ENCODE measurements at regions not wholly inside any gene's neighbourhood (a gene's known extent, or its start where the extent isn't known, plus 50 kb on each side); places are given as distances from the start of the nearest gene placed in this dataset.

DNA sequence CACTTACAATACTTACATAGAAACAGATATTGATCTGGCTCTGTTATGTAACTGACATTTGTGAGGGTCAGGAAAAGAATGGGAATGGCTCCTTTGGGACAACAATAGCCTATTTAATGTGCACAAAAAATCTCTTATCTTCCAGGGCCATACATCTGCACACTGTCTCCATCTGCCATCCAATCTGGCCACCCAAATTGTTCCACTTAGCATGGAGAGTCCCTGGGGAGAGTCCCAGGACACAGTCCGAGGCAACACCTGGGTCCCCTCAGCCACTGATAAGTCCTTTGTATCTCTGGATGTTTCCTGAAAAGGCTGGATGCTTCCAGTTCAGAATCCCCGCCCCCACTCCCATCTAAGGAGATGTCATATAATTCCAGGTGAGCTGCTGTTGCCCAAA, 274.2 kb upstream of the NCKAP5 start:
- H3K9me3 ChIP-seq (ENCODE audit: low read length) = no peaks in the 10 kb centered on the region
- no peak overlapping the region for H3K4me2 ChIP-seq (ENCODE audit: low read length)
- no peaks in the 10 kb centered on the region for H3K9me2 ChIP-seq (ENCODE audit: insufficient read depth, low read length)
- H3K36me3 ChIP-seq (ENCODE audit: insufficient read depth, low read length) = no peaks in the 10 kb centered on the region
- H3K27ac ChIP-seq (ENCODE audit: low read length) = no peak overlapping the region
- H2AFZ ChIP-seq (ENCODE audit: low read depth, low read length) = no peak overlapping the region
- no peaks in the 10 kb centered on the region for H3F3A ChIP-seq (ENCODE audit: insufficient read depth, low read length, poor library complexity, severe bottlenecking)
- TF ChIP-seq, protein P1, sequence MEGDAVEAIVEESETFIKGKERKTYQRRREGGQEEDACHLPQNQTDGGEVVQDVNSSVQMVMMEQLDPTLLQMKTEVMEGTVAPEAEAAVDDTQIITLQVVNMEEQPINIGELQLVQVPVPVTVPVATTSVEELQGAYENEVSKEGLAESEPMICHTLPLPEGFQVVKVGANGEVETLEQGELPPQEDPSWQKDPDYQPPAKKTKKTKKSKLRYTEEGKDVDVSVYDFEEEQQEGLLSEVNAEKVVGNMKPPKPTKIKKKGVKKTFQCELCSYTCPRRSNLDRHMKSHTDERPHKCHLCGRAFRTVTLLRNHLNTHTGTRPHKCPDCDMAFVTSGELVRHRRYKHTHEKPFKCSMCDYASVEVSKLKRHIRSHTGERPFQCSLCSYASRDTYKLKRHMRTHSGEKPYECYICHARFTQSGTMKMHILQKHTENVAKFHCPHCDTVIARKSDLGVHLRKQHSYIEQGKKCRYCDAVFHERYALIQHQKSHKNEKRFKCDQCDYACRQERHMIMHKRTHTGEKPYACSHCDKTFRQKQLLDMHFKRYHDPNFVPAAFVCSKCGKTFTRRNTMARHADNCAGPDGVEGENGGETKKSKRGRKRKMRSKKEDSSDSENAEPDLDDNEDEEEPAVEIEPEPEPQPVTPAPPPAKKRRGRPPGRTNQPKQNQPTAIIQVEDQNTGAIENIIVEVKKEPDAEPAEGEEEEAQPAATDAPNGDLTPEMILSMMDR (IDR thresholded peaks at IDR 0.05; ENCODE audit: poor library complexity, severe bottlenecking) = no peak
- no peak for TF ChIP-seq MXI1 (conservative IDR thresholded peaks at IDR 0.05; ENCODE audit: poor library complexity, severe bottlenecking)
- no peak for TF ChIP-seq SMC3 (conservative IDR thresholded peaks at IDR 0.05; ENCODE audit: poor library complexity)
- TF ChIP-seq RAD21 (conservative IDR thresholded peaks at IDR 0.05) = no peak
- no peak for TF ChIP-seq POLR2AphosphoS5 (IDR thresholded peaks at IDR 0.05)
- no peak for TF ChIP-seq EP300 (conservative IDR thresholded peaks at IDR 0.05; ENCODE audit: poor library complexity, severe bottlenecking)
- TF ChIP-seq TAF1 (IDR thresholded peaks at IDR 0.05; ENCODE audit: low read depth) = no peak
- TF ChIP-seq, protein P2, sequence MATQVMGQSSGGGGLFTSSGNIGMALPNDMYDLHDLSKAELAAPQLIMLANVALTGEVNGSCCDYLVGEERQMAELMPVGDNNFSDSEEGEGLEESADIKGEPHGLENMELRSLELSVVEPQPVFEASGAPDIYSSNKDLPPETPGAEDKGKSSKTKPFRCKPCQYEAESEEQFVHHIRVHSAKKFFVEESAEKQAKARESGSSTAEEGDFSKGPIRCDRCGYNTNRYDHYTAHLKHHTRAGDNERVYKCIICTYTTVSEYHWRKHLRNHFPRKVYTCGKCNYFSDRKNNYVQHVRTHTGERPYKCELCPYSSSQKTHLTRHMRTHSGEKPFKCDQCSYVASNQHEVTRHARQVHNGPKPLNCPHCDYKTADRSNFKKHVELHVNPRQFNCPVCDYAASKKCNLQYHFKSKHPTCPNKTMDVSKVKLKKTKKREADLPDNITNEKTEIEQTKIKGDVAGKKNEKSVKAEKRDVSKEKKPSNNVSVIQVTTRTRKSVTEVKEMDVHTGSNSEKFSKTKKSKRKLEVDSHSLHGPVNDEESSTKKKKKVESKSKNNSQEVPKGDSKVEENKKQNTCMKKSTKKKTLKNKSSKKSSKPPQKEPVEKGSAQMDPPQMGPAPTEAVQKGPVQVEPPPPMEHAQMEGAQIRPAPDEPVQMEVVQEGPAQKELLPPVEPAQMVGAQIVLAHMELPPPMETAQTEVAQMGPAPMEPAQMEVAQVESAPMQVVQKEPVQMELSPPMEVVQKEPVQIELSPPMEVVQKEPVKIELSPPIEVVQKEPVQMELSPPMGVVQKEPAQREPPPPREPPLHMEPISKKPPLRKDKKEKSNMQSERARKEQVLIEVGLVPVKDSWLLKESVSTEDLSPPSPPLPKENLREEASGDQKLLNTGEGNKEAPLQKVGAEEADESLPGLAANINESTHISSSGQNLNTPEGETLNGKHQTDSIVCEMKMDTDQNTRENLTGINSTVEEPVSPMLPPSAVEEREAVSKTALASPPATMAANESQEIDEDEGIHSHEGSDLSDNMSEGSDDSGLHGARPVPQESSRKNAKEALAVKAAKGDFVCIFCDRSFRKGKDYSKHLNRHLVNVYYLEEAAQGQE (IDR thresholded peaks at IDR 0.05; ENCODE audit: borderline replicate concordance) = no peak
- no peak for TF ChIP-seq EZH2 (IDR thresholded peaks at IDR 0.05; ENCODE audit: borderline replicate concordance, insufficient read depth, low read length, poor library complexity, severe bottlenecking)
- no peaks in the 10 kb centered on the region for H4K20me1 ChIP-seq (ENCODE audit: insufficient read depth)
- H3K9ac ChIP-seq (ENCODE audit: low read length) = no peak overlapping the region
- H3K79me2 ChIP-seq (replicated peaks; ENCODE audit: insufficient read depth, low read length) = no peaks in the 10 kb centered on the region
- H3K27me3 ChIP-seq (ENCODE audit: insufficient read depth, low read depth, low read length) = no peaks in the 10 kb centered on the region
- H3K4me3 ChIP-seq (ENCODE audit: low read length) = no peak overlapping the region

DNA sequence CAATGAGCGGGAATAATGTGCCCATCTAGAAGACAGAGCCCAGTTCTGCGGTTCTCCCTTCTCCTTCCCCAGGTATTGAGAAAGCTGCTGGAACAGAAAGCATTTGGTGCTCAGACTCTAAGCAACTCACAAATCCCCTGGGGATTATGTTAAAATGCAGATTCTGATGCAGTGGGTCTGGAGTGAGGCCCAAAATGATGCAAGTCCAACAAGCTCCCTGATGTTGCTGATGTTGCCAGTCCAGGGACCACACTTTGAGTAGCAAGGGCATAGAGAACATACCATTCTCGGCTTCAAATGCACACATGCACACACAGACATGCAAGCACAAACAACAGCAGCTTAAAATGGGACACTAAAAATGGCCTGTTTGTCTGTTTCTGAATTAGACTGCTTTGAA, 274.8 kb upstream of the NCKAP5 start:
- H2AFZ ChIP-seq (ENCODE audit: low read depth, low read length) = no peak overlapping the region
- no peaks in the 10 kb centered on the region for H3K79me2 ChIP-seq (replicated peaks; ENCODE audit: insufficient read depth, low read length)
- no peaks in the 10 kb centered on the region for H3K9me3 ChIP-seq (ENCODE audit: low read length)
- no peaks in the 10 kb centered on the region for H3K9me2 ChIP-seq (ENCODE audit: insufficient read depth, low read length)
- no peak overlapping the region for H3K4me2 ChIP-seq (ENCODE audit: low read length)
- no peaks in the 10 kb centered on the region for H3K36me3 ChIP-seq (ENCODE audit: insufficient read depth, low read length)
- no peak overlapping the region for H3K27ac ChIP-seq (ENCODE audit: low read length)
- no peaks in the 10 kb centered on the region for H4K20me1 ChIP-seq (ENCODE audit: insufficient read depth)
- H3K9ac ChIP-seq (ENCODE audit: low read length) = no peak overlapping the region
- H3F3A ChIP-seq (ENCODE audit: insufficient read depth, low read length, poor library complexity, severe bottlenecking) = no peaks in the 10 kb centered on the region
- TF ChIP-seq MXI1 (conservative IDR thresholded peaks at IDR 0.05; ENCODE audit: poor library complexity, severe bottlenecking) (no peak), POLR2AphosphoS5 (IDR thresholded peaks at IDR 0.05) (no peak), EZH2 (IDR thresholded peaks at IDR 0.05; ENCODE audit: borderline replicate concordance, insufficient read depth, low read length, poor library complexity, severe bottlenecking) (no peak), RAD21 (conservative IDR thresholded peaks at IDR 0.05) (no peak), EP300 (conservative IDR thresholded peaks at IDR 0.05; ENCODE audit: poor library complexity, severe bottlenecking) (no peak), TAF1 (IDR thresholded peaks at IDR 0.05; ENCODE audit: low read depth) (no peak), SMC3 (conservative IDR thresholded peaks at IDR 0.05; ENCODE audit: poor library complexity) (no peak)
- TF ChIP-seq, protein P2 (IDR thresholded peaks at IDR 0.05; ENCODE audit: borderline replicate concordance) = no peak
- TF ChIP-seq, protein P1 (IDR thresholded peaks at IDR 0.05; ENCODE audit: poor library complexity, severe bottlenecking) = no peak
- H3K27me3 ChIP-seq (ENCODE audit: insufficient read depth, low read depth, low read length) = no peaks in the 10 kb centered on the region
- no peak overlapping the region for H3K4me3 ChIP-seq (ENCODE audit: low read length)
